Tibial artery (tissue), 4 donors: ENCODE measurements at regions not wholly inside any gene's neighbourhood (a gene's known extent, or its start where the extent isn't known, plus 50 kb on each side); places are given as distances from the start of the nearest gene placed in this dataset.

ENCODE experiments used
- DNase-seq, 2 donors: peaks; one replicate each; pipeline ENCODE4 v3.0.0-alpha.2; 2019
- H3K27ac ChIP-seq, 2 donors: fragments of 200-600 bp; sonication (generic) in 1 of 2; 1 replicate in 1 of 2; 2 replicates in 1 of 2; pipeline ENCODE4 v1.5.1; 2018 to 2019; ENCODE audit warnings: mild to moderate bottlenecking in 1 of 2
- H3K27me3 ChIP-seq, 2 donors: fragments of 200-600 bp; sonication (generic) in 1 of 2; one replicate each; pipeline versions ENCODE4 v1.5.1 to v1.6.0; 2016 to 2019
- H3K36me3 ChIP-seq, 3 donors: fragments of 200-600 bp; sonication (generic) in 2 of 3; one replicate each; pipeline ENCODE4 v1.5.1; 2016 to 2019; ENCODE audit warnings: mild to moderate bottlenecking in 2 of 3
- H3K4me1 ChIP-seq, 4 donors: fragments of 200-600 bp; sonication (generic) in 2 of 4; 1 replicate in 3 of 4; 2 replicates in 1 of 4; pipeline ENCODE4 v1.5.1; 2016 to 2019
- H3K4me3 ChIP-seq, 2 donors: fragments of 200-600 bp; sonication (generic) in 1 of 2; 1 replicate in 1 of 2; 2 replicates in 1 of 2; pipeline ENCODE4 v1.5.1; 2018 to 2019; ENCODE audit warnings: mild to moderate bottlenecking in 2 of 2
- H3K9me3 ChIP-seq, 3 donors: fragments of 200-600 bp; sonication (generic) in 1 of 3; one replicate each; pipeline ENCODE4 v1.5.1; 2016 to 2019
- intact Hi-C: fragments of 100-400 bp; cut with DNase I; formaldehyde crosslinking; loops from one replicate; pipeline ENCODE4 v1.15.0; 2023; ENCODE audit warnings: low total_unique reads
- TF ChIP-seq, protein P1 (sequence below), 2 experiments: fragments of 200-600 bp in 1 of 2; fragments of 450-650 bp in 1 of 2; IDR thresholded peaks; one replicate each; pipeline ENCODE4 v1.5.1; 2017 to 2019; ENCODE audit warnings: antibody characterized with exemption in 2 of 2, mild to moderate bottlenecking in 1 of 2, moderate library complexity in 1 of 2

DNA sequence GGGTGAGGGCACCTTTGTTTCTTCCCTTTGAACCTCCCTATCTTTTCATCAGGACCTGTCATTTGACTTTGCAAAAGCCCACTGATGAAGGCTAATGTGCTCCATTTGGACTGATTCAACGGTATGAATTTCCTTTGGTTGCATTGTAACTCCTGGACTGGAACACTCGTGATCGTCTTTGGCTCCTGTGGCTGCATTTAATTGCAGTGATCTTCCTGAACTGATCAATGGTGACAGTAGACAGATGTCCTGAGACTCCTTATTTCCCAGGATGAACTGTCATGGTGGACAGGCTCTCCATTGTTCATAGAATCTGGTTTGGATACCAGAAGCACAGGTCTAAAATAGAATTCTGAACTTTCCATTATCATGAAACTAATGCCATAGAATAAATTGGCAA, 224.8 kb upstream of the GAP43 start:
- no peak overlapping the region for H3K27ac ChIP-seq
- no peaks in the 10 kb centered on the region for H3K9me3 ChIP-seq
- H3K27me3 ChIP-seq = no peaks in the 10 kb centered on the region
- no peak for DNase-seq
- no peaks in the 10 kb centered on the region for H3K36me3 ChIP-seq
- H3K4me3 ChIP-seq = no peak overlapping the region
- peaks cover 0 to 31% (median 6%) of the 10 kb centered on the region in 4 donors for H3K4me1 ChIP-seq
- TF ChIP-seq, protein P1, sequence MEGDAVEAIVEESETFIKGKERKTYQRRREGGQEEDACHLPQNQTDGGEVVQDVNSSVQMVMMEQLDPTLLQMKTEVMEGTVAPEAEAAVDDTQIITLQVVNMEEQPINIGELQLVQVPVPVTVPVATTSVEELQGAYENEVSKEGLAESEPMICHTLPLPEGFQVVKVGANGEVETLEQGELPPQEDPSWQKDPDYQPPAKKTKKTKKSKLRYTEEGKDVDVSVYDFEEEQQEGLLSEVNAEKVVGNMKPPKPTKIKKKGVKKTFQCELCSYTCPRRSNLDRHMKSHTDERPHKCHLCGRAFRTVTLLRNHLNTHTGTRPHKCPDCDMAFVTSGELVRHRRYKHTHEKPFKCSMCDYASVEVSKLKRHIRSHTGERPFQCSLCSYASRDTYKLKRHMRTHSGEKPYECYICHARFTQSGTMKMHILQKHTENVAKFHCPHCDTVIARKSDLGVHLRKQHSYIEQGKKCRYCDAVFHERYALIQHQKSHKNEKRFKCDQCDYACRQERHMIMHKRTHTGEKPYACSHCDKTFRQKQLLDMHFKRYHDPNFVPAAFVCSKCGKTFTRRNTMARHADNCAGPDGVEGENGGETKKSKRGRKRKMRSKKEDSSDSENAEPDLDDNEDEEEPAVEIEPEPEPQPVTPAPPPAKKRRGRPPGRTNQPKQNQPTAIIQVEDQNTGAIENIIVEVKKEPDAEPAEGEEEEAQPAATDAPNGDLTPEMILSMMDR (IDR thresholded peaks at IDR 0.05) = no peak
- intact Hi-C loops = no loop called here

DNA sequence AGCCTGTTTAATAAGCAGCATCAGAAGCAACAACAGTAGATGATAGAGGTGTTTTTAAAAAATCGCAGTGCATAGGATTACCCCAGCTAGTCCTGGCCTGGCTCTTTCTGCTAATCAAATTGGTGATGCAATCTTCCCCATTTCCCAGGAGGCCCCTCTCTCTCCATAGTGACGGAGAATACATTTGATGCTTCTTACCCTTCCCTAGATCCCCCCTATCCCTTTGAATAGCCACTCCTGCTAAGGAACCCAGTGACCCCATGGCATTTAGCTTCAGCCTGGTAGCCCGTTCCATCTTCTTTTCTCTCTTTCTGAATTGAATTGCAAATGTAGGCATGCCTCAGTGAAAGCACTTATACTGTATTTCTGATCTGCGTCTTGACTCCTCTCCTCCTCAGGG, 223.6 kb upstream of the GAP43 start:
- Histone ChIP-seq H3K9me3 (no peaks in the 10 kb centered on the region), H3K36me3 (no peaks in the 10 kb centered on the region), H3K27me3 (no peaks in the 10 kb centered on the region), H3K27ac (peak overlapping the region; percentile 46 to 74), H3K4me1 (peaks cover 0 to 31% (median 6%) of the 10 kb centered on the region in 4 donors), H3K4me3 (no peak overlapping the region)
- intact Hi-C loops = no loop called here
- no peak for DNase-seq
- TF ChIP-seq, protein P1 (IDR thresholded peaks at IDR 0.05) = no peak

DNA sequence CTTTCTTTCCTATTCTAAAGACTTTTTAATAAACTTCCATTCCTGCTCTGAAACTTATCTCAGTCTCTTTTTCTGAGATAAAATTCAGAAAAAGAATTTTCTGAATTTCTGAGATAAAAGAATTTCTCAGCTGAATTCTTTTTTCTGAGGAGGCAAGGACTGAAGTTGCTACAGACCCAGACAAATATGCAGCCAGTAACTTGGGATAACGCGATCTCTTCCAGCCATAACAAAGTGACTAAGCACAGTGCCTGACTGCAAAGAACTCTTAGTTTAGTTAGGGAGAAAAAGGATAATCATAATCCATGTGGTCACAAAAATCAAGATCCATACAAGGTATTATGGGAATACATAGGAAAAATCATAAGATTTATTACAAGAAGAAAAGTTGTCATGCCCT, 222.0 kb upstream of the GAP43 start:
- Histone ChIP-seq H3K4me1 (peaks cover 0 to 31% (median 6%) of the 10 kb centered on the region in 4 donors), H3K4me3 (no peak overlapping the region), H3K9me3 (no peaks in the 10 kb centered on the region), H3K36me3 (no peaks in the 10 kb centered on the region), H3K27me3 (no peaks in the 10 kb centered on the region), H3K27ac (peak overlapping the region; percentile 46 to 74)
- TF ChIP-seq, protein P1 (IDR thresholded peaks at IDR 0.05) = no peak
- DNase-seq = no peak
- intact Hi-C loops = no loop called here

- intact Hi-C loops = no loop called here
- no peaks in the 10 kb centered on the region for H3K9me3 ChIP-seq
- DNase-seq = no peak
- no peaks in the 10 kb centered on the region for H3K27me3 ChIP-seq
- H3K4me1 ChIP-seq = peaks cover 0 to 31% (median 6%) of the 10 kb centered on the region in 4 donors
- TF ChIP-seq, protein P1 (IDR thresholded peaks at IDR 0.05) = no peak
- H3K27ac ChIP-seq = peak overlapping the region; percentile 46 to 74
- H3K36me3 ChIP-seq = no peaks in the 10 kb centered on the region
- H3K4me3 ChIP-seq = no peak overlapping the region
Measured at GRCh38 chr3:115401851-115402501, 221.3 kb upstream of the GAP43 start.

DNA sequence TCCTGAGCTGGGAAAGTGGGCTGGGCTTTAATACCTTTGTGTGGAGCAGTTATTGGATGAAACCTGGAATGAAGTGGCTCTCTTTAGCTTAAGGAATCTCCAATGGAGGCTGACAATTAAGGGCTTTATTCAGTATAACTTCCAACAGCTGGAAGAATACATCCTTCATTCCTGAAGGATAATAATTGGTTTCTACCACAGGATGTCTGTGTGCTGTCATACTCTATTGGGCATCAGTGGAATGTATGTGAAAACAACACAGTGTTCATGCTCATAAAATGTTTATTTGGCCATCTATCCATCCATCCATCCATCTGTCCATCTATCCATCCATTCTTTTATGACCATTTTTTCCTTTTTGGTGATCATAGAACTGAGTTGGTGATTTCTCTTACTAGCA, 220.7 kb upstream of the GAP43 start:
- Histone ChIP-seq H3K36me3 (no peaks in the 10 kb centered on the region), H3K9me3 (no peaks in the 10 kb centered on the region), H3K4me1 (peaks cover 0 to 31% (median 6%) of the 10 kb centered on the region in 4 donors), H3K27me3 (no peaks in the 10 kb centered on the region), H3K4me3 (no peak overlapping the region), H3K27ac (peak overlapping the region; percentile 46 to 74)
- TF ChIP-seq, protein P1 (IDR thresholded peaks at IDR 0.05) = no peak
- DNase-seq = no peak
- intact Hi-C loops = no loop called here
